HUDEP-2 (cell line): ENCODE measurements at regions not wholly inside any gene's neighbourhood (a gene's known extent, or its start where the extent isn't known, plus 50 kb on each side); places are given as distances from the start of the nearest gene placed in this dataset.

Experiments used
- DNase-seq, 76 experiments: peaks; one replicate each; lab custom pipeline; 2025; ENCODE audit not compliant: unreplicated experiment in 76 of 76; lab: John Stamatoyannopoulos, UW

- DNase-seq = no peak
These were observed 108.1 kb downstream of the GNAT3 start for GRCh38 chr7:80403686-80404241.

DNA sequence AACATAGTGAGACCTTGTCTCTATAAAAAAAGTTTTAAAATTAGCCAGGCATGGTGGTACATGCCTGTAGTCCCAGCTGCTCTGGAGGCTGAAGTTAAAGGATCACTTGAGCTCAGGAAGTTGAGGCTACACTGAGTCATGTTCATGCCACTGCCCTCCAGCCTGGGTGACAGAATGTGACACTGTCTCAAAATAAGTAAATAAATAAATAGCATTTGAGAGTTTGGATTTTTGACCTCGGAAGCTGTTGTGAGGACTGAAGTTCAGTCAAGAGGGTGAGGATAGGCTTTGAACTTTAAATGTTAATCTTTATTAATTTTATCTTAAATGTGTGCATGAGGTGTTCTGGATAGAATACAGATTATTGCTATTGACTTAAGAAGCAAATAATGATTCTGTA lies 110.2 kb downstream of the GNAT3 start:
- no peak for DNase-seq

DNA sequence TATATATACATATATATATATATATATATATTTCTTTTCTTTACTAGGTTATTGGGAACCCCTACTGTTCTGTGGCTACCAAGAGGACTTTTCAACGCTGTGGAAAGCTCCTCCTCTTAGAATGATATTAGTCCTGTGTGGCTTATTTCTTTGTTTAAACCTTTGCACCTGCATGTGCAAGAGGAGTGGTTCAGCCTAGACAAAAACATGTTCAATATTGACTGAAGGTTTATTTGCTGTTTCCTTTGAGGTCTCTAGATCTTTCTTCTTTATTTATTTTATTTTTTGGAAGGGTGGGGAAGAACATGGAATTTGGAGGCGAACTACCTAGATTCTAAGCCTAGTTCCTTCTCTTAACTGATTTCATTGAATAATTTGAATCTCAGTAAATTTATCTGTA lies 118.1 kb downstream of the GNAT3 start:
- no peak for DNase-seq

DNA sequence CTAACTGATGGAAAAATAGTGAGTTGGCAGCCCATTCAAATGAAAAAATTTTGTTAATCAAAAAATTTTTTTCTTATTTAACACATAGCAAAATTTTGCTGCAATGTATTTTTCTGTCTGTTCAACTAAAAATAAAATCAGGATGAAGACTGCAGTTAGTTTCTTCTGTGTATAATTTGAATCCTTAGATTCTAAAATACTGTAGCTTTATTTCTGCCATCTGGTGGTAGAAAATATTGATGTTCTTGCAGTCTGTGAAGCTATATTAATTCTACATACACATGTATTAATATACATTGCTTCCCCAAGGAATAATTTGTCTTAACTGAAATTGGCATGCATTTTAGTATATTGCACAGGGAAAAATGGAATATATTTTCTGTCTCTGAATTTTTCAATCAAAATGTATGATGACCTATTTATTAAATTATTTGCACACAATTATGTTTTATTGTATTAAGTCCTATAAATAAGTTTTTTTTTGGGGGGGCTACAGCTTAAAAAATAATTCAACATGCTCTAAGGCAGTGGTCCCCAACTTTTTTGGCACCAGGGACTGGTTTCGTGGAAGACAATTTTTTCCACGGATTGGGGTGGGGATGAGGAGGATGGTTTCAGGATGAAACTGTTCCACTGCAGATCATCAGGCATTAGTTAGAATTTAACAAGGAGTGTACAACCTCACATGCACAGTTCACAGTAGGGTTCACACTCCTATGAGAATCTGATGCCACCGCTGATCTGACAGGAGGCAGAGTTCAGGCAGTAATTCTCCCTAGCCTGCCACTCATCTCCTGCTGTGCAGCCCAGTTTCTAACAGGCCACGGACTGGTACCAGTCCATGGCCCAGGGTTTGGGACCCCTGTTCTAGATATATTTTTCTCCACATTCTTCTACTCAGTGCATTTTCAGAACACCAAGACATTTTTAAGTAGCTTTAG lies 119.4 kb downstream of the GNAT3 start:
- peak in 1 of 76 experiments; percentile 10 for DNase-seq

DNA sequence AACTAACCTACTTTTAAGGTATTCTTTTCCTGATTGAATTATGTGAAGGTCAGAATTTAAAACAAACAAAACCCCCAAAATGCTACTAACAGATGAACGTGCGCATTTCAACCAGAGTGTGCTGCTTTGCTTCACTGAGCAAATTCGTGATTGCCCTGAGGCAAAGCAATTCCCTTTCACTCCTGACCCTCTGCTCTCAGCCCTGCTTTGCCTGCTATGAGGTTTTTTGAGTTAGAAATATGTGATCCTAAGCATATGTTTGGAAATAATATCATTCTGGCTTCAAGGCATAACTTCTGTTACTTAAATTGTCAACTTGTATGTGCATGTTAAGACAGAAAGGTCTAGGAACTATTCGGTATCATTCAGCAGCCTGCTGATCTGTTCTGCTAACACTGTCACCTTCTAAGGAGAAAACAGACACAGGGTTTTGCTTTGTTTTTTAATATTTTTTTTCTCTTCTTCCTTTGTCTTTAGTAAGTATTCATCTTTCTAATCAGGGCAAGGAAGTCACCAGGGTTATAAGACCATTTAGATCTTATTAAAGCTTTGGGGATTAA lies 124.2 kb downstream of the GNAT3 start:
- no peak for DNase-seq

DNA sequence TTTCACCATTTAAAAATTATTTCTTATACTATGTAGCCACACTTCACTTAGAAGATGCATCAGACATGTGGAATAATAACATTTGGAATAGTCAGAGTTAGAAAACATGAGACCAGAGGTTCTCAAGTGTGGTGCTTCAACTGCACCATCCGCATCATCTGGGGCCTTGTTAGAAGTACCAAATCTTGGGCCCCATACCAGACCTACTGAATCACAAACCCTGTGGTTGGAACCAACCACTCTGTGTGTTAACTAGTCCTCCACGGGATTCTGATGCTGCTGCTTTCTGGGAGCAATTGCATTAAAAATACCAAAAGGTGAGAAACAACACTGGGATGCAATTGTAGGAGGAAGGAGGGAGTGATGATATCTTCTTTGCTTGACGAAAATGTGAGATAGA lies 125.2 kb downstream of the GNAT3 start:
- no peak for DNase-seq

DNA sequence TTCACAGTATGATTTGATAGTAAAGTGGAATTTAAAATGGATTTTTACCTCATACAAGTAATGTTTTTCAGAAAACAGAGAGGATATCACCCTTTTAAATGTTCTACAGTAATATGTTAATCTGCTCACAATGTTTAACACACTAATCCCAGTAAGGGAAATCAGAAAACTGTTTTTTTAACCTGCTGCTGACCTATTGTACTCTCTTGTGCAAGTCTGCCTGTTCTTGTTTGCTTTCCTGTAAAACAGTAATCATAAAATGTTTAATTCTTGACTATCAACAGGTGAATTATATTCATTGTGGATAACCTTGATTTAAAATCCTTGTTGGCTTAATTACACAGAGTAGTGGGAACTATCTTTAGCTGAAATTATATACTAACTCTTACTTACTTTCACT lies 126.4 kb downstream of the GNAT3 start:
- DNase-seq = no peak

GRCh38 chr7:80380957-80381356 lies 130.9 kb downstream of the GNAT3 start:
- DNase-seq = no peak

DNA sequence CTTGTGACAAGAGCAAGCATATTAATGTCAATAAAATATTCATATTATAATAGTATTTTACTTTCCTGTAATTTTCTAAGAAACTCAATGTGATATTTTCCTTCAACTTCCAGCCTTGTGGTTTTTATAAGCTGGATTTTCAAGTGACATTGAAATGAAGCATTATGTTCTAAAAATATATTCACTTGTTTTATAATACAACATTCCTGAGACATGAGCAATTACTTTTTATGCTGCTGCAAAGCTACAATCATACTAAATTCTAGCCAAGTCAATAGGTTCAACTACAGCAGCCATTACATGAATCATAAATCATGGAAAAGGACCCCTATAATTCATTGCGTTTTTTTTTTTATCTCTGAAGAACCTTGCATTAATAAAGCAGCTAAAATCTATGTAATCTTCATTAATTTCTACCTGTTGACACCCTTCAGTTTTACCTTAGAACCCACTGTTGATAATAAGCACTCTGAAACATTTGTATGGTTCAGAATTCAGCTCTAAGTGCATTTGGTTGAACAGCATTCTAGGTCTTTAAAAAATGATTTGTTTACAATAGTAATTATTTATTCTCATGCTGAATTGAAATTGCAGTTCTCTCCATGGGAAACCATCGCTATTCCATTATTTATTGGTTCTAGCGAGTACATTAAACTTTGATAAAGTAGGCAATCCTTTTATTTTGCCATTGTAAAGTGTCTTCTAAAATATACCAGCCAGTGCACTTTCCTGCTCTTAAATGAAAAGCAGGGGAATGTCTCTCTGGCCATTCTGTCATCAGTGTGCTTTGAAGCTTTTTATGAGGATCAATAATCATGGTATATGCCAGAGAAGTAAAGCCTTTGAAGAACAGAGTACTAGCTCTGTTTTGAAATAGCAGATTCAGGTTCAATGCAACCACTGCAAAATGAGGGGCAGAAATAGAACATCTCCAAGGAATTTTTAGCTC lies 132.6 kb downstream of the GNAT3 start:
- DNase-seq = no peak

- DNase-seq = no peak
These were observed 137.5 kb downstream of the GNAT3 start for GRCh38 chr7:80374321-80374720.

- no peak for DNase-seq
These were observed 138.3 kb downstream of the GNAT3 start for GRCh38 chr7:80373429-80374032.

DNA sequence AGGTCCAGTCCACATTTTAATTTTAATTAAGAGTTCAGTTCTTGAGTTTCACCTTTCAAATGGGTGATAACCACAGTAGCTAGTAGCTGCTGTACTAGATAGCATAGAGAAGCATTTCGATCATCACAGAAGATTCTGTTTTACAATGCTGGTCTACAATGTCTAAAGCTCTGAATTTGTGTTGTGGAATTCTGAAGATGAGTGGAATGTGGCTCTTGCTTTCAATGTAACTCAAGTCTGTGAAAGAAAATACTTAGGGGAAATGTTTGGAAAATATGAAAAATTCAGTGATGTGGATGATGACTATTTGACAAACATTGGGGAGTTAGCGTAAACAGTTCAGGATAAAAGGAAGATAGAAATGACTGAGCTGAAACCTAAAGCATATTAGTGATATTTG lies 139.4 kb downstream of the GNAT3 start:
- DNase-seq = no peak

DNA sequence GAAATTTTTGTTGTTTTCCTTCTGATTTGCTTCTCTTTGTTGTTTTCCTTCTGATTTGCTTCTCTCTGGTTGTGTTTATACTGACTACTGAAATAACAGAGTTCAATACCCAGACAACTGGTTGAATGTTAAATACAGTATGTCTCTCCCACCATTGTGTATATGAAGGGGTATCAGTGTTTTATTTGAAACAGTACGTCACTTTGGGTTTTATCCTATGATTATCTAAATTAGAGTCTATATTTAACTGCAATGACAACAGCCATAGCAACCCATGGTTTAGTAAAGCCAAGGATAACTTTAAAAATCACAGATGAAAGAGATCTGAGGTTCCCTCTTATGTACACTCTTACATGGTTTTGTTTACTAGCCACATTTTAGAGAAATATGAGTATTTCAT lies 141.3 kb downstream of the GNAT3 start:
- DNase-seq = no peak

GRCh38 chr7:80369321-80369720 lies 142.5 kb downstream of the GNAT3 start:
- DNase-seq = no peak

GRCh38 chr7:80362677-80363076 lies 149.2 kb downstream of the GNAT3 start:
- no peak for DNase-seq

- DNase-seq = no peak
These were observed 149.8 kb downstream of the GNAT3 start for GRCh38 chr7:80362010-80362618.

GRCh38 chr7:80359476-80359875 lies 152.4 kb downstream of the GNAT3 start:
- no peak for DNase-seq

GRCh38 chr7:80359029-80359428 lies 152.8 kb downstream of the GNAT3 start:
- no peak for DNase-seq

DNA sequence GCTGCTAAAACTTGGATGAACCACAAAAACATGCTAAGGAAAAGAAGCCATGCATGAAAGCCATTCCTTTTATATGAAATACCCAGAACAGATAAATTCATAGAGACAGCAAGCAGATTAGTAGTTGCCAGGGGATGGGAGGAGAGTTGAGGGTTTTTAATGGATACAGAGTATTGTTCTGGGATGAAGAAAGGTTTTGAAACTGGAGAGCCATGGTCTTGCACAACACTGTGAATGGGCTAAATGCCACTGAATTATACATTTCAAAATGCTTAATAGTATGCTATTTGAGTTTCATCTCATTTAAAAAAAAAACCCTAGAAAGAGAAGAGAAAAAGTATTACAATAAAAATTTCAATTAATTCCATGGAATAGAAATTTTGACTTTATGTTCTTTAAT lies 154.3 kb downstream of the GNAT3 start:
- no peak for DNase-seq

DNA sequence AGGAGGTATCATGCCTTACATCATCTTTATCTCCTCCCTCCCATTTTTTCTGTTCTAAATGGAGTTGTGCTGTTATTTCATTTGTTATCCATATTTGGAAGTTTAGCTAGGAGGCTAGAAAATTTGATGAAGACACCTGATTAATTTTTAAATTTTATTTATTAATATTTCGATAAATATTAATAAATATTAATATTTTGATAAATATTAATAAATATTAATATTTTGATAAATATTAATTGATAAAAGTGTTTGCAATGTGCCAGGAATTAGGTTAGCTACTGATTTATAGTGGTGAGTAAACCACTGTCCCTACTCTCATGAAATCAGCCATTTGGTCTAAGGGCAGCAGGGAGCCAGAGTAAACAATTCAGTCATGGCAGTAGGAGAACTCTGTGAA lies 161.4 kb downstream of the GNAT3 start:
- DNase-seq = no peak
